SH-SY5Y (cell line): ENCODE measurements at regions not wholly inside any gene's neighbourhood (a gene's known extent, or its start where the extent isn't known, plus 50 kb on each side); places are given as distances from the start of the nearest gene placed in this dataset.

Experiments used
- GATA2 ChIP-seq: IDR thresholded peaks from 2 replicates; pipeline ENCODE4 v1.6.1; 2011; ENCODE audit warnings: mild to moderate bottlenecking, low read depth, low read length
- GATA3 ChIP-seq: IDR thresholded peaks from 2 replicates; pipeline ENCODE4 v1.6.1; 2011; ENCODE audit warnings: low read depth, mild to moderate bottlenecking, low read length, moderate library complexity

- TF ChIP-seq GATA2 (no peak), GATA3 (no peak)
Observed at GRCh38 chr4:105088110-105088879, 58.4 kb upstream of the TET2 start.
